Osteoblast (primary cell): ENCODE measurements at regions not wholly inside any gene's neighbourhood (a gene's known extent, or its start where the extent isn't known, plus 50 kb on each side); places are given as distances from the start of the nearest gene placed in this dataset.
"Not testable (repeated sequence)": the region's sequence is repeated elsewhere in the genome, so short reads cannot be mapped to it uniquely, and the experiment has no call there.

Experiments used
- DNase-seq: peaks from one replicate; pipeline ENCODE4 v3.0.0; 2011; ENCODE audit warnings: low spot score, mixed read lengths; ENCODE audit not compliant: insufficient read length; ENCODE audit errors: missing footprints
- H2AFZ ChIP-seq: 2 replicates; pipeline ENCODE4 v1.6.0; 2011; ENCODE audit warnings: mild to moderate bottlenecking, low read length
- H3K27ac ChIP-seq: 2 replicates; pipeline ENCODE4 v1.5.1; 2011; ENCODE audit warnings: mild to moderate bottlenecking, low read depth, low read length, moderate library complexity
- H3K27me3 ChIP-seq: 2 replicates; pipeline ENCODE4 v1.6.0; 2012; ENCODE audit warnings: mild to moderate bottlenecking, control low read depth, inconsistent platforms, low read length, moderate library complexity; ENCODE audit not compliant: insufficient read depth
- H3K36me3 ChIP-seq: 2 replicates; pipeline ENCODE4 v1.5.1; 2011; ENCODE audit warnings: mild to moderate bottlenecking, low read length, control low read depth, moderate library complexity; ENCODE audit not compliant: insufficient read depth
- H3K4me1 ChIP-seq: 2 replicates; pipeline ENCODE4 v1.5.1; 2011; ENCODE audit warnings: mild to moderate bottlenecking, low read length, control low read depth, moderate library complexity; ENCODE audit not compliant: insufficient read depth
- H3K4me2 ChIP-seq: 2 replicates; pipeline ENCODE4 v1.6.0; 2011; ENCODE audit warnings: mild to moderate bottlenecking, low read length; ENCODE audit not compliant: insufficient read depth
- H3K4me3 ChIP-seq: fragments of 200-600 bp; sonication (generic); 3 replicates; pipeline ENCODE4 v1.5.1; 2012; ENCODE audit warnings: mild to moderate bottlenecking, low read length, inconsistent platforms; ENCODE audit not compliant: insufficient read depth
- H3K79me2 ChIP-seq: 2 replicates; pipeline ENCODE4 v1.6.0; 2012; ENCODE audit warnings: mild to moderate bottlenecking, low read length, control low read depth, inconsistent platforms; ENCODE audit not compliant: insufficient read depth
- H3K9me3 ChIP-seq: 2 replicates; pipeline ENCODE4 v1.5.1; 2011; ENCODE audit warnings: low read depth, low read length, control low read depth
- H4K20me1 ChIP-seq: 2 replicates; pipeline ENCODE4 v1.6.0; 2012; ENCODE audit warnings: mild to moderate bottlenecking, low read length, control low read depth; ENCODE audit not compliant: insufficient read depth
- TF ChIP-seq, protein P1 (sequence below): IDR thresholded peaks from 2 replicates; pipeline ENCODE4 v1.5.1; 2011; ENCODE audit warnings: mild to moderate bottlenecking, low read depth, low read length, moderate library complexity; ENCODE audit errors: extremely low read depth

DNA sequence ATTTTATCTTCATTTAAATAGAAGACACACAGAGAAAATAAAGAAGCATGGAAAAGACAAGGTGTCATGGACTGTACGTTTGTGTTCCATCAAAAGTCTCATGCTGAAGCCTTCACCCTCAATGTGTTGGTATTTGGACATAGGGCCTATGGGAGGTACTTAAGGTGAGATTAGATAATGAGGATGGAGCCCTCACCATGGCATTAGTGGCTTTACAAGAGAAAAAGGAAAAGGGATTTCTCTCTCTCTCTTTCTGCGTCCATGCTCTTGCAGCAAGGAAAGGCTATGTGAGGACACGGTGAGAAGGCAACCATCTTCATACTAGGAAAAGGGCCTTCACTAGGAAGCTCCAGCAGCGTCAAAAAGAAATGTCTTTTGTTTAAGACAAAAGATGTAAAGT lies 797.0 kb upstream of the CDH10 start:
- no peak overlapping the region for H3K4me3 ChIP-seq
- peaks cover 3% of the 10 kb centered on the region for H3K9me3 ChIP-seq
- H3K79me2 ChIP-seq = no peaks in the 10 kb centered on the region
- no peaks in the 10 kb centered on the region for H3K36me3 ChIP-seq
- no peak for DNase-seq
- TF ChIP-seq, protein P1, sequence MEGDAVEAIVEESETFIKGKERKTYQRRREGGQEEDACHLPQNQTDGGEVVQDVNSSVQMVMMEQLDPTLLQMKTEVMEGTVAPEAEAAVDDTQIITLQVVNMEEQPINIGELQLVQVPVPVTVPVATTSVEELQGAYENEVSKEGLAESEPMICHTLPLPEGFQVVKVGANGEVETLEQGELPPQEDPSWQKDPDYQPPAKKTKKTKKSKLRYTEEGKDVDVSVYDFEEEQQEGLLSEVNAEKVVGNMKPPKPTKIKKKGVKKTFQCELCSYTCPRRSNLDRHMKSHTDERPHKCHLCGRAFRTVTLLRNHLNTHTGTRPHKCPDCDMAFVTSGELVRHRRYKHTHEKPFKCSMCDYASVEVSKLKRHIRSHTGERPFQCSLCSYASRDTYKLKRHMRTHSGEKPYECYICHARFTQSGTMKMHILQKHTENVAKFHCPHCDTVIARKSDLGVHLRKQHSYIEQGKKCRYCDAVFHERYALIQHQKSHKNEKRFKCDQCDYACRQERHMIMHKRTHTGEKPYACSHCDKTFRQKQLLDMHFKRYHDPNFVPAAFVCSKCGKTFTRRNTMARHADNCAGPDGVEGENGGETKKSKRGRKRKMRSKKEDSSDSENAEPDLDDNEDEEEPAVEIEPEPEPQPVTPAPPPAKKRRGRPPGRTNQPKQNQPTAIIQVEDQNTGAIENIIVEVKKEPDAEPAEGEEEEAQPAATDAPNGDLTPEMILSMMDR = no peak
- no peaks in the 10 kb centered on the region for H3K27me3 ChIP-seq
- no peak overlapping the region for H3K4me2 ChIP-seq
- no peak overlapping the region for H3K27ac ChIP-seq
- H3K4me1 ChIP-seq = no peaks in the 10 kb centered on the region
- no peak overlapping the region for H2AFZ ChIP-seq
- no peaks in the 10 kb centered on the region for H4K20me1 ChIP-seq

DNA sequence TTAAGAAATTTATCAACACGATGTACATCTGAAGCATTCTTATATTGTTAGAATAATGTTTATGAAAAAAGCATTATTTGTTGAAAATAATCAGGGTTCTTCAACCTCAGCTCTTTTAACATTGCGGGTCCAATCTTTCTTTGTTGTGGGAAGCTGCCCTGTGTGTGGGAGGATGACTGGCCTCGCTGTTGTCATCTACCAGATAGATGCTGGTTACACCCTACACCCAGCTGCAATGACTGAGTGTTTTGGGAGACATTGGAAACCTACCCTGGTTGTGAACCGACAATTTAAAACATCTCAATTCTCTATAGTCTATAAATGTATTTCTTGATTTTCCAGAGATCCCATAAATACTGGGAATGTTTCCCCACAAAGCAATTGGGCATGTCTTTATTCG lies 794.2 kb upstream of the CDH10 start:
- H3K36me3 ChIP-seq = no peaks in the 10 kb centered on the region
- H3K4me3 ChIP-seq = no peak overlapping the region

DNA sequence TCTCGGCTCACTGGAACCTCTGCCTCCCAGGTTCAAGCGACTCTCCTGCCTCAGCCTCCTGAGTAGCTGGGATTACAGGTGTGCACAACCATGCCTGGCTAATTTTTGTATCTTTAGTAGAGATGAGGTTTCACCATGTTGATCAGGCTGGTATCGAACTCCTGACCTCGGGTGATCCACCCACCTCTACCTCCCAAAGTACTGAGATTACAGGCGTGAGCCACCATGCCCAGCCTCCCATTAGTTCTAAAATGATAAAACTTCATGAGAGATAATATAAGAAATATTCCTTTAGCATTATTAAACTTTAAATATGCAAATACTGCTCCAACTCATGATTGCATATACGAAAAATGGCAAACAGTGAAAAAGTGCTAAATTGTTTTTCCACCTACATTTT lies 793.6 kb upstream of the CDH10 start:
- not testable (repeated sequence) for H3K4me1 ChIP-seq, H3K27ac ChIP-seq, H3K9me3 ChIP-seq, H2AFZ ChIP-seq, H3K36me3 ChIP-seq, H3K79me2 ChIP-seq, H3K27me3 ChIP-seq, DNase-seq, H3K4me3 ChIP-seq, H3K4me2 ChIP-seq, H4K20me1 ChIP-seq

More for the DNA sequence above, 794.2 kb upstream of the CDH10 start:
- H3K4me1 ChIP-seq = no peaks in the 10 kb centered on the region
- no peaks in the 10 kb centered on the region for H4K20me1 ChIP-seq
- H2AFZ ChIP-seq = no peak overlapping the region
- no peak overlapping the region for H3K27ac ChIP-seq
- no peak for DNase-seq
- TF ChIP-seq, protein P1 = no peak
- H3K79me2 ChIP-seq = no peaks in the 10 kb centered on the region
- H3K4me2 ChIP-seq = no peak overlapping the region
- H3K27me3 ChIP-seq = no peaks in the 10 kb centered on the region
- peaks cover 3% of the 10 kb centered on the region for H3K9me3 ChIP-seq

DNA sequence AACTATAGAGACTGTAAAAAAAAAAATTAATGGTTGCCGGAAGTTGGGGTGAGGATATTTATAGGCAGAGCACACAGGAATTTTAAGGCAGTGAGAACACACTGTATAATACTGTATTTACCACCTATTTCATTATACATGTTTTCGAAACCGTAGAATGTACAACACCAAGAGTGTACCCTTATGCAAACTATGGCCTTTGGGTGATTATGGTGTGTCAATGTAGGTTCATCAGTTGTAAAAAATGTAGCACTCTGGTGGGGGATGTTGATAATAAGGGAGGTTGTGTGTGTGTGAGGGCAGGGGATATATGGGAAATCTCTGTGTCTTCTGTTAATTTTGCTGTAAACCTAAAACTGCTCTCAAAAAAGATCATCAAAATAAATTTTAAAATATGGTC lies 791.7 kb upstream of the CDH10 start:
- Histone ChIP-seq H3K4me3 (no peak overlapping the region), H3K4me1 (no peaks in the 10 kb centered on the region), H4K20me1 (no peaks in the 10 kb centered on the region), H3K27ac (no peak overlapping the region), H3K36me3 (no peaks in the 10 kb centered on the region), H3K27me3 (no peaks in the 10 kb centered on the region), H3K9me3 (no peaks in the 10 kb centered on the region), H3K79me2 (no peaks in the 10 kb centered on the region), H2AFZ (no peak overlapping the region), H3K4me2 (no peak overlapping the region)
- TF ChIP-seq, protein P1 = no peak
- no peak for DNase-seq
